GM23338 (cell line): ENCODE measurements at regions not wholly inside any gene's neighbourhood (a gene's known extent, or its start where the extent isn't known, plus 50 kb on each side); places are given as distances from the start of the nearest gene placed in this dataset.

Experiments
- ATAC-seq: fragments of 200-7000 bp; cut with Tn5 transposase; 3 replicates; pipeline ENCODE4 v1.9.1; 2020
- DNase-seq: peaks from one replicate; pipeline ENCODE4 v3.0.0-alpha.2; 2015; ENCODE audit warnings: low spot score
- H2AFZ ChIP-seq: fragments of 200-600 bp; sonication (generic); 2 replicates; pipeline ENCODE4 v1.8.0; 2016; ENCODE audit warnings: antibody characterized with exemption, mild to moderate bottlenecking, moderate library complexity
- H3F3A ChIP-seq: fragments of 200-600 bp; sonication (generic); replicated peaks from 2 replicates; pipeline ENCODE4 v1.8.0; 2017; ENCODE audit warnings: antibody characterized with exemption, mixed run types, low read depth
- H3K27ac ChIP-seq: fragments of 200-600 bp; sonication (generic); 2 replicates; pipeline ENCODE4 v1.6.1; 2016; ENCODE audit warnings: low read depth
- H3K27me3 ChIP-seq: fragments of 200-600 bp; sonication (generic); 2 replicates; pipeline ENCODE4 v1.8.0; 2016; ENCODE audit warnings: mild to moderate bottlenecking, mixed run types, moderate library complexity; ENCODE audit not compliant: insufficient read depth
- H3K36me3 ChIP-seq: fragments of 200-600 bp; sonication (generic); 2 replicates; pipeline ENCODE4 v1.8.0; 2016; ENCODE audit warnings: mild to moderate bottlenecking; ENCODE audit not compliant: insufficient read depth
- H3K4me1 ChIP-seq: fragments of 200-600 bp; sonication (generic); 2 replicates; pipeline ENCODE4 v1.8.0; 2016; ENCODE audit warnings: mild to moderate bottlenecking, moderate library complexity; ENCODE audit not compliant: insufficient read depth
- H3K4me2 ChIP-seq: fragments of 200-600 bp; sonication (generic); 2 replicates; pipeline ENCODE4 v1.7.1; 2017; ENCODE audit warnings: mixed run types
- H3K4me3 ChIP-seq: fragments of 200-600 bp; sonication (generic); 2 replicates; pipeline ENCODE4 v1.6.1; 2016; ENCODE audit warnings: mixed run types
- H3K79me2 ChIP-seq: fragments of 200-600 bp; sonication (generic); replicated peaks from 2 replicates; pipeline ENCODE4 v1.8.0; 2017; ENCODE audit warnings: mild to moderate bottlenecking; ENCODE audit not compliant: insufficient read depth
- H3K9me2 ChIP-seq: fragments of 200-600 bp; sonication (generic); 2 replicates; pipeline ENCODE4 v1.8.0; 2017; ENCODE audit not compliant: insufficient read depth
- H4K20me1 ChIP-seq: fragments of 200-600 bp; sonication (generic); replicated peaks from 2 replicates; pipeline ENCODE4 v1.8.0; 2017; ENCODE audit warnings: mild to moderate bottlenecking; ENCODE audit not compliant: insufficient read depth
- H3K27ac Mint-ChIP-seq: 2 replicates; pipeline ENCODE4 v1.8.0; 2020; ENCODE audit warnings: inconsistent platforms, mild to moderate bottlenecking, moderate library complexity, mixed read lengths
- H3K27me3 Mint-ChIP-seq: 3 replicates; pipeline ENCODE4 v1.8.0; 2022; ENCODE audit warnings: low read depth, mild to moderate bottlenecking, moderate library complexity, mixed read lengths, inconsistent platforms; ENCODE audit not compliant: insufficient read depth, poor library complexity
- H3K36me3 Mint-ChIP-seq: 3 replicates; pipeline ENCODE4 v1.8.0; 2021; ENCODE audit warnings: low read depth, mild to moderate bottlenecking, inconsistent platforms, moderate library complexity, mixed read lengths
- H3K4me1 Mint-ChIP-seq: 3 replicates; pipeline ENCODE4 v1.8.0; 2020; ENCODE audit warnings: mild to moderate bottlenecking, inconsistent platforms, mixed read lengths
- H3K4me3 Mint-ChIP-seq: 3 replicates; pipeline ENCODE4 v1.8.0; 2021; ENCODE audit warnings: moderate library complexity, mild to moderate bottlenecking, inconsistent platforms, mixed read lengths
- H3K9me3 Mint-ChIP-seq: 3 replicates; pipeline ENCODE4 v1.8.0; 2020; ENCODE audit warnings: moderate library complexity, mild to moderate bottlenecking, inconsistent platforms, mixed read lengths
- CREB1 ChIP-seq: fragments of 250-450 bp; sonication (Bioruptor Pico); IDR thresholded peaks from 2 replicates; pipeline ENCODE4 v1.5.0; 2020; ENCODE audit warnings: low read depth, mild to moderate bottlenecking, moderate library complexity
- CTCF ChIP-seq, 2 experiments: fragments of 200-600 bp in 1 of 2; sonication (generic) in 1 of 2; conservative IDR thresholded peaks; 2 replicates each; pipeline versions ENCODE4 v1.5.1 to v1.6.1; 2016 to 2017; ENCODE audit warnings: antibody characterized with exemption in 2 of 2, low read depth in 2 of 2, mild to moderate bottlenecking in 2 of 2, moderate library complexity in 1 of 2
- ETS1 ChIP-seq: IDR thresholded peaks from 2 replicates; pipeline ENCODE4 v1.6.1; 2016; ENCODE audit warnings: antibody characterized with exemption
- EZH2 ChIP-seq: fragments of 200-600 bp; sonication (generic); IDR thresholded peaks from one replicate; pipeline ENCODE4 v1.8.0; 2017; ENCODE audit warnings: antibody characterized with exemption, mild to moderate bottlenecking, low read depth; ENCODE audit not compliant: unreplicated experiment
- EZH2phosphoT487 ChIP-seq: fragments of 200-600 bp; sonication (generic); IDR thresholded peaks from one replicate; pipeline ENCODE4 v1.8.1; 2018; ENCODE audit warnings: antibody characterized with exemption; ENCODE audit not compliant: unreplicated experiment
- JUNB ChIP-seq: IDR thresholded peaks from one replicate; pipeline ENCODE4 v1.6.1; 2016; ENCODE audit warnings: antibody characterized with exemption; ENCODE audit not compliant: unreplicated experiment
- NANOG ChIP-seq: IDR thresholded peaks from 2 replicates; pipeline ENCODE4 v1.6.1; 2016; ENCODE audit warnings: antibody characterized with exemption, borderline replicate concordance
- POLR2AphosphoS5 ChIP-seq: IDR thresholded peaks from 2 replicates; pipeline ENCODE4 v1.6.1; 2016; ENCODE audit warnings: antibody characterized with exemption, low read depth
- REST ChIP-seq: IDR thresholded peaks from one replicate; pipeline ENCODE4 v1.6.1; 2018; ENCODE audit warnings: antibody characterized with exemption; ENCODE audit not compliant: unreplicated experiment
- STAT1 ChIP-seq: IDR thresholded peaks from one replicate; pipeline ENCODE4 v1.6.1; 2016; ENCODE audit warnings: antibody characterized with exemption; ENCODE audit not compliant: unreplicated experiment
- ZNF114 ChIP-seq: fragments of 250-450 bp; sonication (Bioruptor Pico); IDR thresholded peaks from 2 replicates; pipeline ENCODE4 v1.5.0; 2020; ENCODE audit warnings: mild to moderate bottlenecking, moderate library complexity
- ZNF331 ChIP-seq: fragments of 250-450 bp; sonication (Bioruptor Pico); IDR thresholded peaks from 2 replicates; pipeline ENCODE4 v1.5.0; 2020; ENCODE audit warnings: low read depth, mild to moderate bottlenecking, moderate library complexity
- ZNF462 ChIP-seq: fragments of 250-450 bp; sonication (Bioruptor Pico); IDR thresholded peaks from 2 replicates; pipeline ENCODE4 v1.5.0; 2020; ENCODE audit warnings: mild to moderate bottlenecking, moderate library complexity

GRCh38 chr12:91778938-91779400 is 366.7 kb downstream of the BTG1 start:
- no peak for DNase-seq
- Mint-ChIP-seq H3K4me1 (peaks cover 9% of the 10 kb centered on the region; the same call in 1 of the 3 replicates), H3K9me3 (no peaks in the 10 kb centered on the region), H3K27ac (0 out of 2 replicates have a peak overlapping the region, but pooled peaks have one; percentile 15), H3K27me3 (no peaks in the 10 kb centered on the region), H3K36me3 (no peaks in the 10 kb centered on the region), H3K4me3 (no peak overlapping the region)
- no peak overlapping the region for H3K4me3 ChIP-seq
- H4K20me1 ChIP-seq = no peaks in the 10 kb centered on the region
- no peak overlapping the region for H3K4me2 ChIP-seq
- H3K36me3 ChIP-seq = no peaks in the 10 kb centered on the region
- no peak overlapping the region for H3K27ac ChIP-seq
- H3F3A ChIP-seq = no peaks in the 10 kb centered on the region
- no peaks in the 10 kb centered on the region for H3K4me1 ChIP-seq
- no peaks in the 10 kb centered on the region for H3K9me2 ChIP-seq
- no peaks in the 10 kb centered on the region for H3K27me3 ChIP-seq
- ATAC-seq = no peak
- H2AFZ ChIP-seq = no peak overlapping the region
- no peaks in the 10 kb centered on the region for H3K79me2 ChIP-seq
- TF ChIP-seq ZNF462 (CRISPR knock-in tag) = no peak
- no peak for TF ChIP-seq EZH2
- TF ChIP-seq NANOG = no peak
- TF ChIP-seq REST = no peak
- no peak for TF ChIP-seq ZNF331 (CRISPR knock-in tag)
- no peak for TF ChIP-seq EZH2phosphoT487
- no peak for TF ChIP-seq ZNF114
- no peak for TF ChIP-seq ETS1
- no peak for TF ChIP-seq CTCF (conservative IDR thresholded peaks at IDR 0.05; ENCODE audit: low read depth in 2 of 2)
- TF ChIP-seq CREB1 (CRISPR knock-in tag) = no peak
- TF ChIP-seq POLR2AphosphoS5 = no peak
- no peak for TF ChIP-seq JUNB
- no peak for TF ChIP-seq STAT1
